Choroid plexus epithelial cell (primary cell): ENCODE measurements at regions not wholly inside any gene's neighbourhood (a gene's known extent, or its start where the extent isn't known, plus 50 kb on each side); places are given as distances from the start of the nearest gene placed in this dataset.
"Not testable (repeated sequence)": the region's sequence is repeated elsewhere in the genome, so short reads cannot be mapped to it uniquely, and the experiment has no call there.

ENCODE experiments used
- DNase-seq: peaks from one replicate; pipeline ENCODE4 v3.0.0-alpha.2; 2010; ENCODE audit warnings: low read depth
- H3K4me3 ChIP-seq: 2 replicates; pipeline ENCODE4 v1.5.1; 2011; ENCODE audit warnings: low read depth, mild to moderate bottlenecking, control low read depth, low read length, moderate library complexity
- CTCF ChIP-seq: conservative IDR thresholded peaks from 2 replicates; pipeline ENCODE4 v1.5.1; 2011; ENCODE audit warnings: low read depth, mild to moderate bottlenecking, control low read depth, inconsistent platforms, low read length, moderate library complexity

GRCh38 chr11:57903011-57903410 is 120.7 kb upstream of the OR9Q1 start:
- no peak overlapping the region for H3K4me3 ChIP-seq
- no peak for DNase-seq
- TF ChIP-seq CTCF: no peak

- H3K4me3 ChIP-seq: no peak overlapping the region
- no peak for TF ChIP-seq CTCF
- no peak for DNase-seq
These were observed 120.1 kb upstream of the OR9Q1 start for GRCh38 chr11:57903441-57904123.

- DNase-seq: no peak
These were observed 119.3 kb upstream of the OR9Q1 start for GRCh38 chr11:57904376-57904775.

GRCh38 chr11:57905439-57905838 is 118.2 kb upstream of the OR9Q1 start:
- no peak overlapping the region for H3K4me3 ChIP-seq
- no peak for DNase-seq
- no peak for TF ChIP-seq CTCF

More at GRCh38 chr11:57904376-57904775, 119.3 kb upstream of the OR9Q1 start:
- H3K4me3 ChIP-seq: no peak overlapping the region
- TF ChIP-seq CTCF: no peak

- not testable (repeated sequence) for DNase-seq
These were observed 115.3 kb upstream of the OR9Q1 start for GRCh38 chr11:57908399-57908798.

GRCh38 chr11:57911522-57911921 is 112.2 kb upstream of the OR9Q1 start:
- not testable (repeated sequence) for DNase-seq, H3K4me3 ChIP-seq

More at GRCh38 chr11:57908399-57908798, 115.3 kb upstream of the OR9Q1 start:
- H3K4me3 ChIP-seq: not testable (repeated sequence)

- TF ChIP-seq CTCF: no peak
- no peak for DNase-seq
- H3K4me3 ChIP-seq: no peak overlapping the region
These were observed 109.7 kb upstream of the OR9Q1 start for GRCh38 chr11:57913715-57914704.

GRCh38 chr11:57917632-57918031 is 106.0 kb upstream of the OR9Q1 start:
- no peak for DNase-seq
- no peak for TF ChIP-seq CTCF
- no peak overlapping the region for H3K4me3 ChIP-seq
